H1 (cell line): ENCODE measurements at regions not wholly inside any gene's neighbourhood (a gene's known extent, or its start where the extent isn't known, plus 50 kb on each side); places are given as distances from the start of the nearest gene placed in this dataset.

ENCODE experiments used
- CTCF ChIA-PET: fragments of 300-600 bp; sonication (Branson Sonifier 250); formaldehyde crosslinking; loops from one replicate; lab custom pipeline; 2021; ENCODE audit not compliant: partially characterized antibody; lab: Charles Lee
- POLR2A ChIA-PET: fragments of 300-600 bp; sonication (Branson Sonifier 250); formaldehyde crosslinking; loops from one replicate; lab custom pipeline; 2021; ENCODE audit warnings: inconsistent platforms; ENCODE audit not compliant: partially characterized antibody; lab: Charles Lee
- DNase-seq, 2 experiments: peaks; one replicate each; pipeline versions ENCODE4 v3.0.0 to v3.0.0-alpha.2; 2010 to 2022; ENCODE audit warnings: low spot score in 2 of 2, low read depth in 1 of 2, mixed read lengths in 1 of 2
- FAIRE-seq: peaks from 2 replicates; lab custom pipeline; 2011; peaks lifted over from hg19 to GRCh38; lab: Jason Lieb, UNC
- H2AFZ ChIP-seq: 2 replicates; pipeline ENCODE4 v1.8.1; 2012; ENCODE audit warnings: low read length, inconsistent platforms
- H2AK5ac ChIP-seq: 2 replicates; pipeline ENCODE4 v1.6.1; 2013; ENCODE audit warnings: low read depth, low read length
- H2BK120ac ChIP-seq: replicated peaks from 2 replicates; pipeline ENCODE3; 2013; ENCODE audit warnings: low read depth, low read length, inconsistent platforms
- H2BK12ac ChIP-seq: 2 replicates; pipeline ENCODE4 v1.6.1; 2013; ENCODE audit warnings: low read depth, low read length
- H2BK15ac ChIP-seq: 2 replicates; pipeline ENCODE4 v1.6.1; 2013; ENCODE audit warnings: low read length
- H2BK20ac ChIP-seq: 2 replicates; pipeline ENCODE4 v1.6.1; 2013; ENCODE audit warnings: low read length
- H2BK5ac ChIP-seq: 2 replicates; pipeline ENCODE4 v1.6.1; 2013; ENCODE audit warnings: low read depth, low read length
- H3K14ac ChIP-seq: 2 replicates; pipeline ENCODE4 v1.6.1; 2013; ENCODE audit warnings: inconsistent platforms; ENCODE audit not compliant: insufficient read length
- H3K18ac ChIP-seq: 2 replicates; pipeline ENCODE4 v1.6.1; 2013; ENCODE audit warnings: low read length; ENCODE audit errors: extremely low read depth
- H3K23ac ChIP-seq: 2 replicates; pipeline ENCODE4 v1.6.1; 2013; ENCODE audit warnings: inconsistent platforms; ENCODE audit not compliant: insufficient read length
- H3K23me2 ChIP-seq: 2 replicates; pipeline ENCODE4 v1.6.1; 2013; ENCODE audit warnings: low read depth, low read length
- H3K27ac ChIP-seq: 2 replicates; pipeline ENCODE4 v1.6.1; 2011; ENCODE audit warnings: low read depth, low read length, inconsistent platforms
- H3K27me3 ChIP-seq, 4 experiments: replicated peaks in 1 of 4; 1 replicate in 1 of 4; 2 replicates in 3 of 4; pipeline versions ENCODE4 v1.6.1 to v1.8.1; 2011 to 2013; ENCODE audit warnings: low read length in 3 of 4, mild to moderate bottlenecking in 3 of 4, inconsistent platforms in 2 of 4, mixed read lengths in 2 of 4, moderate library complexity in 1 of 4; ENCODE audit not compliant: control insufficient read depth in 3 of 4, insufficient read depth in 3 of 4; ENCODE audit errors: extremely low read depth in 1 of 4
- H3K36me3 ChIP-seq, 4 experiments: 2 replicates each; pipeline versions ENCODE4 v1.6.1 to v1.8.1; 2011 to 2013; ENCODE audit warnings: mild to moderate bottlenecking in 4 of 4, low read length in 3 of 4, moderate library complexity in 2 of 4, control low read depth in 1 of 4, inconsistent platforms in 1 of 4; ENCODE audit not compliant: insufficient read depth in 4 of 4, control insufficient read depth in 2 of 4
- H3K4ac ChIP-seq: replicated peaks from 2 replicates; pipeline ENCODE3; 2013; ENCODE audit warnings: low read length, low read depth, mixed read lengths, inconsistent platforms; ENCODE audit not compliant: insufficient read length
- H3K4me1 ChIP-seq, 4 experiments: replicated peaks in 1 of 4; 1 replicate in 1 of 4; 2 replicates in 3 of 4; pipeline versions ENCODE4 v1.6.1 to v1.8.1; 2011 to 2013; ENCODE audit warnings: low read length in 3 of 4, inconsistent platforms in 2 of 4, mixed read lengths in 1 of 4; ENCODE audit not compliant: insufficient read depth in 4 of 4, control insufficient read depth in 3 of 4
- H3K4me2 ChIP-seq, 2 experiments: 2 replicates each; pipeline versions ENCODE4 v1.6.1 to v1.8.1; 2011 to 2013; ENCODE audit warnings: low read depth in 2 of 2, low read length in 2 of 2, control low read depth in 1 of 2, inconsistent platforms in 1 of 2, mild to moderate bottlenecking in 1 of 2; ENCODE audit not compliant: insufficient read depth in 1 of 2
- H3K4me3 ChIP-seq, 4 experiments: fragments of 200-600, 300-600 bp in 1 of 4; sonication (generic), shearing (Covaris generic), sonication (Bioruptor Twin) in 1 of 4; 2 replicates each; pipeline versions ENCODE4 v1.5.1 to v1.8.1; 2011 to 2016; ENCODE audit warnings: low read length in 4 of 4, low read depth in 3 of 4, control low read depth in 2 of 4, inconsistent platforms in 2 of 4, mild to moderate bottlenecking in 2 of 4, mixed read lengths in 1 of 4, moderate library complexity in 1 of 4; ENCODE audit not compliant: insufficient read depth in 2 of 4; ENCODE audit errors: extremely low read depth in 1 of 4
- H3K56ac ChIP-seq: replicated peaks from 2 replicates; pipeline ENCODE3; 2013; ENCODE audit warnings: low read depth, mild to moderate bottlenecking, mixed read lengths, low read length, inconsistent platforms; ENCODE audit not compliant: insufficient read length
- H3K79me1 ChIP-seq: 2 replicates; pipeline ENCODE4 v1.6.1; 2013; ENCODE audit warnings: low read depth, low read length, control low read depth
- H3K79me2 ChIP-seq, 2 experiments: 2 replicates each; pipeline versions ENCODE4 v1.6.1 to v1.8.1; 2012 to 2013; ENCODE audit warnings: low read length in 2 of 2, mild to moderate bottlenecking in 2 of 2, inconsistent platforms in 1 of 2; ENCODE audit not compliant: insufficient read depth in 2 of 2, control insufficient read depth in 1 of 2
- H3K9ac ChIP-seq, 4 experiments: replicated peaks in 1 of 4; 1 replicate in 1 of 4; 2 replicates in 3 of 4; pipeline versions ENCODE4 v1.6.1 to v1.8.1; 2011 to 2013; ENCODE audit warnings: low read depth in 3 of 4, low read length in 3 of 4, control low read depth in 2 of 4, mild to moderate bottlenecking in 2 of 4, moderate library complexity in 2 of 4, inconsistent platforms in 1 of 4; ENCODE audit errors: extremely low read depth in 1 of 4
- H3K9me3 ChIP-seq, 2 experiments: 2 replicates each; pipeline versions ENCODE4 v1.6.1 to v1.8.1; 2012 to 2013; ENCODE audit warnings: mild to moderate bottlenecking in 2 of 2, moderate library complexity in 2 of 2, control low read depth in 1 of 2, inconsistent platforms in 1 of 2, low read depth in 1 of 2, low read length in 1 of 2, mixed read lengths in 1 of 2; ENCODE audit not compliant: insufficient read depth in 2 of 2
- H4K20me1 ChIP-seq, 2 experiments: replicated peaks in 1 of 2; 2 replicates each; pipeline versions ENCODE3 to v1.8.1; 2011 to 2013; ENCODE audit warnings: inconsistent platforms in 2 of 2, low read length in 2 of 2, mild to moderate bottlenecking in 1 of 2; ENCODE audit not compliant: insufficient read depth in 2 of 2, control insufficient read depth in 1 of 2
- H4K5ac ChIP-seq: 2 replicates; pipeline ENCODE4 v1.6.1; 2013; ENCODE audit warnings: low read length, low read depth, mixed read lengths, inconsistent platforms; ENCODE audit not compliant: insufficient read length
- H4K8ac ChIP-seq: 2 replicates; pipeline ENCODE4 v1.8.0; 2013; ENCODE audit warnings: mild to moderate bottlenecking, moderate library complexity, low read length, inconsistent platforms; ENCODE audit not compliant: insufficient read depth; ENCODE audit errors: extremely low read depth
- H4K91ac ChIP-seq: replicated peaks from 2 replicates; pipeline ENCODE3; 2013; ENCODE audit warnings: low read length, mixed read lengths, inconsistent platforms; ENCODE audit not compliant: insufficient read length
- BCL11A ChIP-seq, 2 experiments: IDR thresholded peaks; one replicate each; pipeline ENCODE4 v1.6.1; 2011; ENCODE audit warnings: low read depth in 2 of 2, low read length in 2 of 2, mild to moderate bottlenecking in 2 of 2
- BRCA1 ChIP-seq: IDR thresholded peaks from 2 replicates; pipeline ENCODE4 v1.6.1; 2012; ENCODE audit warnings: low read depth, low read length, improper control_type of control experiment
- CEBPB ChIP-seq: IDR thresholded peaks from 2 replicates; pipeline ENCODE4 v1.6.1; 2012; ENCODE audit warnings: low read depth, low read length
- CREB1 ChIP-seq: IDR thresholded peaks from 2 replicates; pipeline ENCODE4 v1.6.1; 2012; ENCODE audit warnings: inconsistent platforms
- CTBP2 ChIP-seq: IDR thresholded peaks from 2 replicates; pipeline ENCODE4 v1.7.0; 2011; ENCODE audit warnings: borderline replicate concordance, mild to moderate bottlenecking, moderate library complexity, mixed read lengths, low read length; ENCODE audit not compliant: insufficient read depth, insufficient read length
- EP300 ChIP-seq, 2 experiments: IDR thresholded peaks; 1 replicate in 1 of 2; 2 replicates in 1 of 2; pipeline ENCODE4 v1.6.1; 2011 to 2012; ENCODE audit warnings: low read depth in 2 of 2, low read length in 2 of 2, mild to moderate bottlenecking in 2 of 2, borderline replicate concordance in 1 of 2, inconsistent platforms in 1 of 2, moderate library complexity in 1 of 2
- GTF2F1 ChIP-seq: IDR thresholded peaks from 2 replicates; pipeline ENCODE4 v1.6.1; 2012; ENCODE audit warnings: low read depth, low read length, improper control_type of control experiment, borderline replicate concordance
- JUND ChIP-seq: IDR thresholded peaks from 2 replicates; pipeline ENCODE4 v1.6.1; 2011; ENCODE audit warnings: mild to moderate bottlenecking, improper control_type of control experiment, low read length
- KDM4A ChIP-seq: IDR thresholded peaks from one replicate; pipeline ENCODE4 v1.7.1; 2012; ENCODE audit warnings: low read depth, mild to moderate bottlenecking, moderate library complexity, low read length, inconsistent platforms; ENCODE audit not compliant: severe bottlenecking
- NANOG ChIP-seq: IDR thresholded peaks from 2 replicates; pipeline ENCODE4 v1.6.1; 2011; ENCODE audit warnings: low read length, low read depth, mild to moderate bottlenecking, inconsistent platforms; ENCODE audit not compliant: insufficient read depth, poor library complexity, severe bottlenecking
- PHF8 ChIP-seq: fragments of 200-600 bp; sonication (generic); conservative IDR thresholded peaks from 2 replicates; pipeline ENCODE4 v1.7.1; 2012; ENCODE audit warnings: low read depth, mild to moderate bottlenecking, inconsistent platforms, low read length, moderate library complexity
- RBBP5 ChIP-seq: IDR thresholded peaks from 2 replicates; pipeline ENCODE4 v1.7.1; 2012; ENCODE audit warnings: low read depth, mild to moderate bottlenecking, inconsistent platforms, low read length, moderate library complexity, borderline replicate concordance
- SP1 ChIP-seq: IDR thresholded peaks from 2 replicates; pipeline ENCODE4 v1.6.1; 2011; ENCODE audit warnings: low read depth, low read length
- TBP ChIP-seq: IDR thresholded peaks from 2 replicates; pipeline ENCODE4 v1.6.1; 2011; ENCODE audit warnings: low read depth, low read length, improper control_type of control experiment
- TCF12 ChIP-seq: IDR thresholded peaks from 2 replicates; pipeline ENCODE4 v1.6.1; 2011; ENCODE audit warnings: low read depth, mild to moderate bottlenecking, low read length
- WGBS, 2 experiments: shearing (Covaris generic) in 1 of 2; methylation state at CpG; one replicate each; pipeline versions ENCODE4 v1.1.6 to v1.1.7; 2013 to 2015; ENCODE audit warnings: low lambda C conversion rate in 2 of 2, mixed read lengths in 2 of 2, inconsistent platforms in 1 of 2, low coverage in 1 of 2, missing lambda C conversion rate in 1 of 2; ENCODE audit not compliant: insufficient replicate concordance in 2 of 2, insufficient coverage in 1 of 2, insufficient read length in 1 of 2; ENCODE audit errors: extremely low coverage in 1 of 2, missing lambda C conversion rate in 1 of 2; 5-methylcytosine and 5-hydroxymethylcytosine counted together

DNA sequence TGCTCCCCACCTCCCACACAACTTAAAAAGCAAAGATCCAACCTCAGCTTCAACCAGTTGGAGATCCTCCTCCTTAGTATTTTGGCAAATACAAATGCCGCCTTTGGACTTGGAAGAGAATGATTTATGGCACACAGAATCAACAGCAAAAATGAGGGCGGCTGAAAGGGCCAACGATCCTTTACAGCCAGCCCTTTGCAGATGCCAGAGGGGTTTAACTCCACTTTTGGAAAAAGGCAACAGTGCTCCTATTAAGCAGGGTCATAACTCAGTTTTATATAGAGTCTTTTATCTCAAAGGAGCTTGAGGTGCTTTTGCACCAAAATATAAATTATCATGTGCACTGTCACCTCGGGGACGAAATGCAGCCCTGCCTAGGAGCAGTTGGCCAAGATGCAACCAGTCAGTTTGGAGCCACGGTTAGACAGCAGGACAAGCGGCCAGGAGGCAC, 56.7 kb upstream of the JCAD start:
- Histone ChIP-seq H3K9ac (no peak overlapping the region), H4K91ac (no peak overlapping the region), H3K23ac (no peak overlapping the region), H3K18ac (no peak overlapping the region), H3K4me2 (no peak overlapping the region), H2BK12ac (no peak overlapping the region), H3K9me3 (no peaks in the 10 kb centered on the region), H3K27me3 (no peaks in the 10 kb centered on the region), H2AFZ (no peak overlapping the region), H2BK120ac (no peak overlapping the region), H2BK5ac (no peak overlapping the region), H2BK20ac (no peak overlapping the region), H3K79me2 (no peaks in the 10 kb centered on the region), H2AK5ac (no peak overlapping the region), H2BK15ac (no peak overlapping the region), H4K8ac (no peak overlapping the region), H4K20me1 (no peaks in the 10 kb centered on the region), H3K4me3 (no peak overlapping the region), H3K27ac (no peak overlapping the region), H3K36me3 (no peaks in the 10 kb centered on the region), H4K5ac (no peak overlapping the region), H3K56ac (no peak overlapping the region), H3K4me1 (peaks cover 0 to 3% (median 0%) of the 10 kb centered on the region in 4 experiments; a peak in 1 of 7 replicates), H3K23me2 (peaks cover 2% of the 10 kb centered on the region; the same call in 1 of the 2 replicates), H3K4ac (no peak overlapping the region), H3K14ac (no peak overlapping the region), H3K79me1 (no peaks in the 10 kb centered on the region)
- POLR2A ChIA-PET, result no interaction called here
- CTCF ChIA-PET, result interaction anchor here (0.8 to 1.4 kb wide), 2 partner anchors 9 to 91 kb away, joined by 3 to 6 read pairs; no protein-coding TSS in a partner anchor
- FAIRE-seq (no peak), DNase-seq (no peak)
- 94% methylated on average over 7 of the region's 7 CpGs; no CpG with 5 or more reads in 1 of the 2 experiments for WGBS, 2 experiments
- TF ChIP-seq GTF2F1 (no peak), CTBP2 (no peak), JUND (no peak), BRCA1 (no peak), KDM4A (no peak), TCF12 (no peak), NANOG (no peak), CREB1 (no peak), TBP (no peak), PHF8 (no peak), CEBPB (no peak), RBBP5 (no peak), EP300 (IDR thresholded peaks at IDR 0.05; ENCODE audit: borderline replicate concordance in 1 of 2, low read depth in 2 of 2, low read length in 2 of 2) (no peak), BCL11A (IDR thresholded peaks at IDR 0.05; ENCODE audit: low read depth in 2 of 2, low read length in 2 of 2) (no peak), SP1 (no peak)
